Neural crest cell (in vitro differentiated cells): ENCODE measurements at regions not wholly inside any gene's neighbourhood (a gene's known extent, or its start where the extent isn't known, plus 50 kb on each side); places are given as distances from the start of the nearest gene placed in this dataset.
A peak's percentile ranks its signal among the peaks of the same experiment; 100 is the strongest.
"Not testable (repeated sequence)": the region's sequence is repeated elsewhere in the genome, so short reads cannot be mapped to it uniquely, and the experiment has no call there.

Experiments used
- DNase-seq: peaks from one replicate; pipeline ENCODE4 v3.0.0; 2021; ENCODE audit warnings: low read depth, mixed read lengths, low spot score
- H3K27ac Mint-ChIP-seq: one replicate; pipeline ENCODE4 v1.8.0; 2021; ENCODE audit warnings: mild to moderate bottlenecking, mixed read lengths; ENCODE audit not compliant: unreplicated experiment
- H3K27me3 Mint-ChIP-seq: 2 replicates; pipeline ENCODE4 v1.8.0; 2021; ENCODE audit warnings: low read depth, mild to moderate bottlenecking, mixed read lengths
- H3K36me3 Mint-ChIP-seq: 2 replicates; pipeline ENCODE4 v1.8.0; 2021; ENCODE audit warnings: low read depth, mild to moderate bottlenecking, mixed read lengths
- H3K4me1 Mint-ChIP-seq: 2 replicates; pipeline ENCODE4 v1.8.0; 2021; ENCODE audit warnings: mixed read lengths
- H3K4me3 Mint-ChIP-seq: one replicate; pipeline ENCODE4 v1.8.0; 2021; ENCODE audit warnings: mild to moderate bottlenecking, mixed read lengths
- H3K9me3 Mint-ChIP-seq: 2 replicates; pipeline ENCODE4 v1.8.0; 2021; ENCODE audit warnings: mixed read lengths
- TF ChIP-seq, protein P1 (sequence below): fragments of 200-600 bp; sonication (generic); conservative IDR thresholded peaks from 2 replicates; pipeline ENCODE4 v1.5.0; 2021; ENCODE audit warnings: antibody characterized with exemption, mild to moderate bottlenecking

DNA sequence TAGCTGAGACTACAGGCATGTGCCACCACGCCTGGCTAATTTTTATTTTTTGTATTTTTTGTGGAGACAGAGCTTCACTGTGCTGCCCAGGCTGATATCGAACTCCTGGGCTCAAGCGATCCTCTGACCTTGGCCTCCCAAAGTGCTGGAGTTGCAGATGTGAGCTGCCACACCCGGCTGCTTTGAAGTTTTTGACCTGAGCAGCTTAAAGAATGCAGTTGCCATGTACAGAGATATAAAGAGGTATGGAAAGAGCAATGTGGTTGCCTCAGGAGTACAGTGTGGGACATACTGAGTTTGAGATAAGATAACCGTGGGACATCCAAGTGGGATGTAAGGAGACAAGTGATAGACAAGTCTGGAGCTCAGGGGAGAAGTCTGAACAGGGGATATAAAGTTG lies 82.7 kb upstream of the LSM14A start:
- H3K36me3 Mint-ChIP-seq: no peaks in the 10 kb centered on the region
- H3K9me3 Mint-ChIP-seq: no peaks in the 10 kb centered on the region
- no peak for DNase-seq
- H3K27ac Mint-ChIP-seq: no peak overlapping the region
- no peaks in the 10 kb centered on the region for H3K4me1 Mint-ChIP-seq
- no peak overlapping the region for H3K4me3 Mint-ChIP-seq
- peaks cover 3% of the 10 kb centered on the region for H3K27me3 Mint-ChIP-seq
- TF ChIP-seq, protein P1, sequence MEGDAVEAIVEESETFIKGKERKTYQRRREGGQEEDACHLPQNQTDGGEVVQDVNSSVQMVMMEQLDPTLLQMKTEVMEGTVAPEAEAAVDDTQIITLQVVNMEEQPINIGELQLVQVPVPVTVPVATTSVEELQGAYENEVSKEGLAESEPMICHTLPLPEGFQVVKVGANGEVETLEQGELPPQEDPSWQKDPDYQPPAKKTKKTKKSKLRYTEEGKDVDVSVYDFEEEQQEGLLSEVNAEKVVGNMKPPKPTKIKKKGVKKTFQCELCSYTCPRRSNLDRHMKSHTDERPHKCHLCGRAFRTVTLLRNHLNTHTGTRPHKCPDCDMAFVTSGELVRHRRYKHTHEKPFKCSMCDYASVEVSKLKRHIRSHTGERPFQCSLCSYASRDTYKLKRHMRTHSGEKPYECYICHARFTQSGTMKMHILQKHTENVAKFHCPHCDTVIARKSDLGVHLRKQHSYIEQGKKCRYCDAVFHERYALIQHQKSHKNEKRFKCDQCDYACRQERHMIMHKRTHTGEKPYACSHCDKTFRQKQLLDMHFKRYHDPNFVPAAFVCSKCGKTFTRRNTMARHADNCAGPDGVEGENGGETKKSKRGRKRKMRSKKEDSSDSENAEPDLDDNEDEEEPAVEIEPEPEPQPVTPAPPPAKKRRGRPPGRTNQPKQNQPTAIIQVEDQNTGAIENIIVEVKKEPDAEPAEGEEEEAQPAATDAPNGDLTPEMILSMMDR: no peak

DNA sequence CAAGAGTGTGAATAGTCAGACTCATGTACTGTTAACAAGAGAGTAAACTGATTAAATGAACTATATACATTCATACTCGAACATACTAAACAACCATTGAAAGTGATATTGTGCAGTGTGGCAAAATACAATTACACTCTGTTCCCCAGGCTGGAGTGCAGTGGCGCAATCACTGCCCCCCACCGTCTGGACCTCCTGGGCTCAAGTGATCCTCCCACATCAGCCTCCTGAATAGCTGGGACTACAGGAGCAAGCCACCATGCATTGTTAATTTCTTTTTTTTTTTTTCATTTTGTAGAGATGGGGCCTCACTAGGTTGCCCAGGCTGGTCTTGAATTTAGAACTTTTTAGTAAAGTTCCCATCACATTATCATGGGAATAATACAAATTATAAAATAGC lies 77.3 kb upstream of the LSM14A start:
- Mint-ChIP-seq H3K36me3 (no peaks in the 10 kb centered on the region), H3K4me3 (no peak overlapping the region), H3K4me1 (peaks cover 11% of the 10 kb centered on the region), H3K9me3 (no peaks in the 10 kb centered on the region), H3K27ac (no peak overlapping the region), H3K27me3 (peaks cover 10% of the 10 kb centered on the region)
- TF ChIP-seq, protein P1: no peak
- no peak for DNase-seq

DNA sequence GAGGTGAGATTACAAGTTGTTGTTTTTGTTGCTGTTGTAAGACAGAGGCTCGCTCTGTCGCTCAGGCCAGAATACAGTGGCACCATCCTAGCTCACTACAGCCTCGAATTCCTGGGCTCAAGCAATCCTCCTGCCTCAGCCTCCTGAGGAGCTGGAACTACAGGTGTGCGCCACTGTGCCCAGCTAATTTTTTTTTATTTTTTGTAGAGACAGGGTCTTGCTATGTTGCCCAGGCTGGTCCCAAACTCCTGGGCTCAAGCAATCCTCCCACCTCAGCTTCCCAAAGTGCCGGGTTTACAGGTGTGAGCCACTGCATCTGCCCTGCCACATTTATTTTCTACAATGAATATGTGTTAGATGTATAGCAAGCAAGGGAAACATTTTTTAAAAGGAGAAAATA lies 76.9 kb upstream of the LSM14A start:
- not testable (repeated sequence) for DNase-seq, H3K4me3 Mint-ChIP-seq, H3K36me3 Mint-ChIP-seq, H3K9me3 Mint-ChIP-seq, H3K27ac Mint-ChIP-seq
- Mint-ChIP-seq H3K4me1 (peaks cover 11% of the 10 kb centered on the region), H3K27me3 (peaks cover 14% of the 10 kb centered on the region)

DNA sequence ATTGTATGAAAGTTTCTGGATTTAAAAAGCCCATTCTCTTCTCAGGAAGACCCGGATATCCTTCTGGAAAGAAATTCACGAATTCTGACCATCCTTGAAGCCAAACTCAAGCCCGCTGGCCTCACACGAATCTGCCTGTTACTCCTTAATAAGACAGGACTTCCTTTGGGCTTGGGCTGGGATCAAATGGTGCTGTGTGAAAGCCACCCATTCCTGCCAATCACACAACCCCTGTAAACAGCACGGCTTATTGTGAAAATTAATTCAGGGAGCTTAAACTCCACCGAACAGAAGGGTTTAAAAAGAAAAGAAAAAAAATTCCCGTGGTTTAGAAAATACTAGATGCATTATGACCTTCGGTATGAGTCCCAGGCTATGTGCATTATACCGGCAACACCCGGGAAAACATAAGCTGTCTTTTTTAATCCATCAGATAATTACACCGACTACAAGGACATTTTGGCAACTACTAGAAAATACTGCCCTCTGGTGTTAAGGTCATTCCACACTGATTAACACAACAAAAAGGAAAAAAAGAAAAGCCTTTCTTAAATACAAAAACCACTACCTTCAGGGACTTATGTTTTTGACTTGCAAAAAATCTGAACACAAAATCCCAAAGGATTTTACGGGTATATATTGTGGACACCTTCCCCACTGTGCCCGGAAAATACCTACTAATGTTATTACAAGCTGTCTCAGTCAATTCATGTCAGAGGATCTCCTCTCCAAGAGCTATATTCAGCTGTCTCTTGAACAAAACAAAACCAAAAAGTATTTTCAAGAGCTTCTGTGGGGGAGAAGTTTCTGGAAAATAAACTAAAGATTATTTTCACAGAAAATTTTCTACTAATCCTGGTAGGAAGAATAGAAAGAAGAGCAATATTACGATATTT lies 76.0 kb upstream of the LSM14A start:
- H3K9me3 Mint-ChIP-seq: no peaks in the 10 kb centered on the region
- H3K27ac Mint-ChIP-seq: no peak overlapping the region
- DNase-seq: no peak
- no peaks in the 10 kb centered on the region for H3K36me3 Mint-ChIP-seq
- H3K27me3 Mint-ChIP-seq: peaks cover 14% of the 10 kb centered on the region
- peaks cover 11% of the 10 kb centered on the region for H3K4me1 Mint-ChIP-seq
- peak overlapping the region; percentile 20 for H3K4me3 Mint-ChIP-seq
- TF ChIP-seq, protein P1: peak; percentile 84

DNA sequence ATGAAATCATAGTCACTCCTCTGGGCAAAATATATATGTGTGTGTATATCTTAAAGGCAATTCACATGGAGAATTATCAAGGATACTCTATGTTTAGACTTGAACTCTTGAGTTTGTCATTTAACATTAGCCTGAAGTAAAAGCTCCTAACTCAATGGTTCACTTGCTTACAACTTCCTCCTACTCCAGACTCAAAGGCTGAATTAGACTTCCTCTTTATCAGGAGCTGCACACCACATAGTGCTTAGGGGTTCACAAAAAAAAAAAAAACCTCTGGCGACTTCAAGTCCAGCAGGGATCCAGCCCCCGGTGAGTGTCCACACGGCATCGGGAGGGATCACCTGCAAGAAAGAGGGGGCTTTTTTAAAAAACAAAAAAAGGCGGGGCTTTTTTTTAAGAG lies 68.2 kb upstream of the LSM14A start:
- Mint-ChIP-seq H3K4me3 (no peak overlapping the region), H3K9me3 (no peaks in the 10 kb centered on the region), H3K27me3 (peaks cover 17% of the 10 kb centered on the region), H3K36me3 (no peaks in the 10 kb centered on the region), H3K4me1 (no peaks in the 10 kb centered on the region), H3K27ac (no peak overlapping the region)
- TF ChIP-seq, protein P1: no peak
- no peak for DNase-seq

DNA sequence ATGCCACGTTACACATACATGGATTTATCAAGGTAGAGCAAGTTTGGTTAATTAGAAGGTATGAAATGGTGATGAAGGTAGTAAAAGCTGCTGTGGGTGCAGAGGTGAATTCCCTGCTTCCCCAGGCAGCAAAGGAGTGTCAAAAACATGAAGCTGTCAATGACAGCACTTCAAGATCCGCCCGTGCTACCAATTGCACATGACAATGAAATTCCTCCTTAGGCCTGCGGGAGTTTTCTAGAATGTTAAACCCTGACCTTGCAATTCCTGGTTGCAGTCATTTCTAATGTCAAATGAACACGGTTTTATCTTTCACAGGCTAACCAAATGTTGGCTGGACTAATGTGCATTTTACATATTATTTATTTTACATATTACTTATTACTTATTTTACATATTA lies 67.7 kb upstream of the LSM14A start:
- Mint-ChIP-seq H3K36me3 (no peaks in the 10 kb centered on the region), H3K4me1 (no peaks in the 10 kb centered on the region), H3K4me3 (no peak overlapping the region), H3K9me3 (no peaks in the 10 kb centered on the region), H3K27me3 (peaks cover 14% of the 10 kb centered on the region), H3K27ac (no peak overlapping the region)
- TF ChIP-seq, protein P1: peak; percentile 24
- DNase-seq: no peak
